ENCODE measurements at regions not wholly inside any gene's neighbourhood (a gene's known extent, or its start where the extent isn't known, plus 50 kb on each side); places are given as distances from the start of the nearest gene placed in this dataset.

GRCh38 chrX:6778544-6779503 is 243.9 kb upstream of the VCX3A start:
- H3K4me3 ChIP-seq (ENCODE audit: low read depth, low read length): no peak overlapping the region
- no peaks in the 10 kb centered on the region for H3K27me3 ChIP-seq (ENCODE audit: insufficient read depth, low read depth, severe bottlenecking)
- H3K36me3 ChIP-seq: no peaks in the 10 kb centered on the region
- peaks cover 2% of the 10 kb centered on the region for H3K9me3 ChIP-seq (ENCODE audit: severe bottlenecking)
- no peak for TF ChIP-seq CTCF (IDR thresholded peaks at IDR 0.05; ENCODE audit: low read depth, low read length)
- H3K27ac ChIP-seq: no peak overlapping the region
- no peak for DNase-seq

GRCh38 chrX:6777238-6778002 is 242.5 kb upstream of the VCX3A start:
- H3K4me3 ChIP-seq (ENCODE audit: low read depth, low read length): no peak overlapping the region

GRCh38 chrX:6770936-6771335 is 236.0 kb upstream of the VCX3A start:
- H3K27me3 ChIP-seq (ENCODE audit: insufficient read depth, low read depth, severe bottlenecking): no peaks in the 10 kb centered on the region
- no peak overlapping the region for H3K4me3 ChIP-seq (ENCODE audit: low read depth, low read length)
- H3K27ac ChIP-seq: no peak overlapping the region
- no peak for TF ChIP-seq CTCF (IDR thresholded peaks at IDR 0.05; ENCODE audit: low read depth, low read length)
- H3K36me3 ChIP-seq: no peaks in the 10 kb centered on the region
- peaks cover 2% of the 10 kb centered on the region for H3K9me3 ChIP-seq (ENCODE audit: severe bottlenecking)
- no peak for DNase-seq

More at GRCh38 chrX:6777238-6778002, 242.5 kb upstream of the VCX3A start:
- H3K36me3 ChIP-seq: no peaks in the 10 kb centered on the region
- H3K9me3 ChIP-seq (ENCODE audit: severe bottlenecking): peaks cover 2% of the 10 kb centered on the region
- DNase-seq: no peak
- no peak for TF ChIP-seq CTCF (IDR thresholded peaks at IDR 0.05; ENCODE audit: low read depth, low read length)
- no peaks in the 10 kb centered on the region for H3K27me3 ChIP-seq (ENCODE audit: insufficient read depth, low read depth, severe bottlenecking)
- H3K27ac ChIP-seq: no peak overlapping the region

GRCh38 chrX:6768881-6769280 is 234.0 kb upstream of the VCX3A start:
- TF ChIP-seq CTCF (IDR thresholded peaks at IDR 0.05; ENCODE audit: low read depth, low read length): no peak
- Histone ChIP-seq H3K27me3 (ENCODE audit: insufficient read depth, low read depth, severe bottlenecking) (no peaks in the 10 kb centered on the region), H3K36me3 (no peaks in the 10 kb centered on the region), H3K9me3 (ENCODE audit: severe bottlenecking) (peaks cover 2% of the 10 kb centered on the region), H3K27ac (peak overlapping the region; percentile 36; the same call in 1 of the 2 replicates), H3K4me3 (ENCODE audit: low read depth, low read length) (no peak overlapping the region)
- no peak for DNase-seq

- no peak overlapping the region for H3K27ac ChIP-seq
- DNase-seq: no peak
- H3K27me3 ChIP-seq (ENCODE audit: insufficient read depth, low read depth, severe bottlenecking): no peaks in the 10 kb centered on the region
- no peak overlapping the region for H3K4me3 ChIP-seq (ENCODE audit: low read depth, low read length)
- TF ChIP-seq CTCF (IDR thresholded peaks at IDR 0.05; ENCODE audit: low read depth, low read length): no peak
- no peaks in the 10 kb centered on the region for H3K36me3 ChIP-seq
- no peaks in the 10 kb centered on the region for H3K9me3 ChIP-seq (ENCODE audit: severe bottlenecking)
Observed at GRCh38 chrX:6761251-6761650, 226.3 kb upstream of the VCX3A start.
